ENCODE measurements at regions not wholly inside any gene's neighbourhood (a gene's known extent, or its start where the extent isn't known, plus 50 kb on each side); places are given as distances from the start of the nearest gene placed in this dataset.

DNA sequence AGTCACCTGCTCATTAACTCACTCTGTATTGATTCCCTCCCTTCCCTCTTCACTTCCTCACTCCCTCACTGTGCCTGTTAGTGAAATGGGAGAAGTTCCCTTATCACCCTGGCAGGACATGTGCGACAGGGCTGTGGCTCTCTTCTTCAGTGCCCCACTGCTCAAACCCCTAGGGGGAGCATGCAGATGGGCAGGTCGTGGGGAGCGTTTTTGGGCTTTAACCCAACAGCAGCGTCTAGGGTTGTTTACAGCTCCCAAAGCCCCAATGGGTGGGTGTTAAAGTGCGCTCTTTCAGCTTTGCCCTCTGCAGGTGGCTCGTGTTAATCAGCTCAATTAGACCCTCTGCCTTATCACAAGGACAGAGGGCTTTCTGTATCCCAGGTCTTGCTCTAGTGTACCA lies 447.8 kb upstream of the PROK2 start:
- Histone ChIP-seq H3K36me3 (ENCODE audit: control insufficient read depth, insufficient read depth, low read length) (no peaks in the 10 kb centered on the region), H3K79me1 (ENCODE audit: low read depth in 1 of 2, low read length in 2 of 2) (no peaks in the 10 kb centered on the region), H3K4me2 (ENCODE audit: low read depth, low read length) (no peak overlapping the region), H3K18ac (ENCODE audit: low read depth, low read length) (no peak overlapping the region), H3K56ac (ENCODE audit: extremely low read depth, insufficient read depth, low read length) (no peak overlapping the region), H4K5ac (ENCODE audit: low read depth, low read length) (no peak overlapping the region), H4K91ac (ENCODE audit: insufficient read depth, low read depth, low read length) (no peak overlapping the region), H2BK15ac (ENCODE audit: low read depth, low read length) (no peak overlapping the region), H2BK20ac (ENCODE audit: low read depth, low read length) (no peak overlapping the region), H2AK5ac (ENCODE audit: low read depth, low read length) (no peak overlapping the region), H4K20me1 (ENCODE audit: insufficient read depth, low read length) (no peaks in the 10 kb centered on the region), H3K27me3 (ENCODE audit: control insufficient read depth, insufficient read depth, low read length) (peaks cover 40% of the 10 kb centered on the region), H3K4me1 (ENCODE audit: control insufficient read depth, insufficient read depth, low read length) (no peaks in the 10 kb centered on the region; the same call in 1 of the 2 replicates), H2AFZ (replicated peaks; ENCODE audit: low read length, poor library complexity) (no peak overlapping the region), H2BK5ac (ENCODE audit: low read depth, low read length, poor library complexity, severe bottlenecking) (no peak overlapping the region), H2AK9ac (replicated peaks; ENCODE audit: low read depth, low read length, poor library complexity) (no peak overlapping the region), H3K4ac (ENCODE audit: low read depth, low read length) (no peak overlapping the region), H3K14ac (replicated peaks; ENCODE audit: low read depth, low read length) (no peak overlapping the region), H3K9me1 (ENCODE audit: insufficient read depth, low read length) (no peaks in the 10 kb centered on the region), H3K4me3 (ENCODE audit: insufficient read depth, low read depth, low read length) (no peak overlapping the region), H3K23ac (ENCODE audit: low read depth, low read length) (no peak overlapping the region), H2BK120ac (ENCODE audit: low read depth, low read length) (no peak overlapping the region), H3K9ac (ENCODE audit: low read depth, low read length) (no peak overlapping the region), H4K8ac (ENCODE audit: low read depth in 2 of 2, low read length in 2 of 2) (no peak overlapping the region), H3K27ac (ENCODE audit: insufficient read depth, low read length) (no peak overlapping the region), H3K9me3 (ENCODE audit: control insufficient read depth, insufficient read depth, low read length) (no peaks in the 10 kb centered on the region)
- ATAC-seq (ENCODE audit: low read depth) (no peak), DNase-seq (no peak)
- ChIA-PET CTCF (no interaction called here), POLR2A (ENCODE audit: unreplicated experiment) (no interaction called here)
- WGBS, 2 experiments (ENCODE audit: extremely low coverage in 2 of 2, insufficient read length in 1 of 2) = no CpG with 5 or more reads among the region's 6 CpGs
- TF ChIP-seq, protein P1, sequence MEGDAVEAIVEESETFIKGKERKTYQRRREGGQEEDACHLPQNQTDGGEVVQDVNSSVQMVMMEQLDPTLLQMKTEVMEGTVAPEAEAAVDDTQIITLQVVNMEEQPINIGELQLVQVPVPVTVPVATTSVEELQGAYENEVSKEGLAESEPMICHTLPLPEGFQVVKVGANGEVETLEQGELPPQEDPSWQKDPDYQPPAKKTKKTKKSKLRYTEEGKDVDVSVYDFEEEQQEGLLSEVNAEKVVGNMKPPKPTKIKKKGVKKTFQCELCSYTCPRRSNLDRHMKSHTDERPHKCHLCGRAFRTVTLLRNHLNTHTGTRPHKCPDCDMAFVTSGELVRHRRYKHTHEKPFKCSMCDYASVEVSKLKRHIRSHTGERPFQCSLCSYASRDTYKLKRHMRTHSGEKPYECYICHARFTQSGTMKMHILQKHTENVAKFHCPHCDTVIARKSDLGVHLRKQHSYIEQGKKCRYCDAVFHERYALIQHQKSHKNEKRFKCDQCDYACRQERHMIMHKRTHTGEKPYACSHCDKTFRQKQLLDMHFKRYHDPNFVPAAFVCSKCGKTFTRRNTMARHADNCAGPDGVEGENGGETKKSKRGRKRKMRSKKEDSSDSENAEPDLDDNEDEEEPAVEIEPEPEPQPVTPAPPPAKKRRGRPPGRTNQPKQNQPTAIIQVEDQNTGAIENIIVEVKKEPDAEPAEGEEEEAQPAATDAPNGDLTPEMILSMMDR (conservative IDR thresholded peaks at IDR 0.05; ENCODE audit: low read depth, low read length) = no peak
- TF ChIP-seq, protein P2, sequence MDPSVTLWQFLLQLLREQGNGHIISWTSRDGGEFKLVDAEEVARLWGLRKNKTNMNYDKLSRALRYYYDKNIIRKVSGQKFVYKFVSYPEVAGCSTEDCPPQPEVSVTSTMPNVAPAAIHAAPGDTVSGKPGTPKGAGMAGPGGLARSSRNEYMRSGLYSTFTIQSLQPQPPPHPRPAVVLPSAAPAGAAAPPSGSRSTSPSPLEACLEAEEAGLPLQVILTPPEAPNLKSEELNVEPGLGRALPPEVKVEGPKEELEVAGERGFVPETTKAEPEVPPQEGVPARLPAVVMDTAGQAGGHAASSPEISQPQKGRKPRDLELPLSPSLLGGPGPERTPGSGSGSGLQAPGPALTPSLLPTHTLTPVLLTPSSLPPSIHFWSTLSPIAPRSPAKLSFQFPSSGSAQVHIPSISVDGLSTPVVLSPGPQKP (IDR thresholded peaks at IDR 0.05; ENCODE audit: borderline replicate concordance, low read depth, low read length) = no peak
- TF ChIP-seq MAZ (IDR thresholded peaks at IDR 0.05; ENCODE audit: borderline replicate concordance, low read depth, low read length) (no peak), MAFK (IDR thresholded peaks at IDR 0.05; ENCODE audit: low read depth, low read length) (no peak), POLR2A (IDR thresholded peaks at IDR 0.05; ENCODE audit: low read depth, low read length) (no peak), RCOR1 (IDR thresholded peaks at IDR 0.05; ENCODE audit: insufficient replicate concordance, low read length) (no peak), RFX5 (IDR thresholded peaks at IDR 0.05; ENCODE audit: low read depth, low read length) (no peak), CHD1 (IDR thresholded peaks at IDR 0.05; ENCODE audit: low read depth, low read length) (no peak), FOS (IDR thresholded peaks at IDR 0.05; ENCODE audit: low read depth, low read length) (no peak), CEBPB (IDR thresholded peaks at IDR 0.05; ENCODE audit: low read depth, low read length) (no peak), NFE2L2 (IDR thresholded peaks at IDR 0.05; ENCODE audit: low read depth, low read length) (no peak)
- TF ChIP-seq, protein P3, sequence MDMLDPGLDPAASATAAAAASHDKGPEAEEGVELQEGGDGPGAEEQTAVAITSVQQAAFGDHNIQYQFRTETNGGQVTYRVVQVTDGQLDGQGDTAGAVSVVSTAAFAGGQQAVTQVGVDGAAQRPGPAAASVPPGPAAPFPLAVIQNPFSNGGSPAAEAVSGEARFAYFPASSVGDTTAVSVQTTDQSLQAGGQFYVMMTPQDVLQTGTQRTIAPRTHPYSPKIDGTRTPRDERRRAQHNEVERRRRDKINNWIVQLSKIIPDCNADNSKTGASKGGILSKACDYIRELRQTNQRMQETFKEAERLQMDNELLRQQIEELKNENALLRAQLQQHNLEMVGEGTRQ (IDR thresholded peaks at IDR 0.05; ENCODE audit: low read depth, low read length) = no peak
- BruUV-seq (replicated peaks) = no TSS peak
- intact Hi-C loops (cut with micrococcal nuclease) = no loop called here
- dilution Hi-C loops (cut with HindIII; ENCODE audit: low sequenced_read_pairs, unreplicated experiment) = no loop called here
- in situ Hi-C loops (cut with MboI; ENCODE audit: low sequenced_read_pairs) = no loop called here

Measured in IMR-90 (cell line).